ENCODE measurements at regions not wholly inside any gene's neighbourhood (a gene's known extent, or its start where the extent isn't known, plus 50 kb on each side); places are given as distances from the start of the nearest gene placed in this dataset.

DNA sequence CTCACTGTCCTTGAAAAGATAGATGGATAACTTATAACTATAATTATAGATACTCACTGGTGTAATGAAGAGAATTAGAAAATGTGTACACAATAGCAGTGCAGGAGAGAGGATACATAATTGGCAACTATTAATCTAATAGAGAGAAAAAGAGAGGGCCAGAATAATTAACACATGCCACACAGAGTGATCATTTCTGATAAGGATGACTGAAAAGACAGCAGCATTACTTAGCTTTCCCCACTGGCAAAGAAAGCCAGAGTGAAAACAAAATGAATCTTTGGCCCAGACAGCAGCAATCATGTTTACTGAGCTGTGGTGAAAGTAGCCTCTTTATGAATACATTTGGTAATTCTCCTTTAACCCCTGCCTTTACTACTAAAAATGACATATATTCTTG, 493.3 kb upstream of the ROBO1 start:
- no peak for DNase-seq

- no peak for DNase-seq
Observed at GRCh38 chr3:80259736-80260135, 491.9 kb upstream of the ROBO1 start.

DNA sequence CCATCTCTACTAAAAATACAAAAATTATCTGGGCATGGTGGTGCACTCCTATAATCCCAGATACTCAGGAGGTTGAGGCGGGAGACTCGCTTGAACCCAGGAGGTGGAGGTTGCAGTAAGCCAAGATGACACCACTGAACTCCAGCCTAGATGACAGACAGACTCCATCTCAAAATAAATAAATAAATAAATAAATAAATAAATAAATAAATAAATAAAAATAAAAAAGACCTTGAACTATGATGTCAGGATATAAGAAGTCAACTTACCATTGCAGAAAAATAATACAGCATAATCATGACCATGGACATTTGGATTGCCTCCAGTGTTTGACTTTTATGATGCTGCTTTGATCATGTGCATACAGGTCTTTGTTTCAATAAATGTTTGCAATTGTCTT, 484.3 kb upstream of the ROBO1 start:
- DNase-seq: no peak

DNA sequence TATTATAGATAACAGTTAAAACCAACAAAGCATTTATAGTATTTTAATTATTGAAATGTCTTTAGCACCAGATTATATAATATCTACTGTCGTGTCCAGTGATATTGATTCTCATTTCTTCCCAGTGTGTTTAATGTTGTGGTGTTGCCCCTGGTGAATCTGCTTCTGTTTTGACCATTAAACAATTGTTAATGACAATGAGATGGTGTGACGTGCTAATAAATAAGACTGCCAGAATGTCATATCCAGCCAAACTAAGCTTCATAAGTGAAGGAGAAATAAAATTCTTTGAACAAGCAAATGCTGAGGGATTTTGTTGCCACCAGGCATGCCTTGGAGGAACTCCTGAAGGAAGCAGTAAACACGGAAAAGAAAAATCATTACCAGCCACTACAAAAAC, 480.0 kb upstream of the ROBO1 start:
- DNase-seq: no peak

GRCh38 chr3:80244390-80244789, 476.6 kb upstream of the ROBO1 start:
- no peak for DNase-seq

DNA sequence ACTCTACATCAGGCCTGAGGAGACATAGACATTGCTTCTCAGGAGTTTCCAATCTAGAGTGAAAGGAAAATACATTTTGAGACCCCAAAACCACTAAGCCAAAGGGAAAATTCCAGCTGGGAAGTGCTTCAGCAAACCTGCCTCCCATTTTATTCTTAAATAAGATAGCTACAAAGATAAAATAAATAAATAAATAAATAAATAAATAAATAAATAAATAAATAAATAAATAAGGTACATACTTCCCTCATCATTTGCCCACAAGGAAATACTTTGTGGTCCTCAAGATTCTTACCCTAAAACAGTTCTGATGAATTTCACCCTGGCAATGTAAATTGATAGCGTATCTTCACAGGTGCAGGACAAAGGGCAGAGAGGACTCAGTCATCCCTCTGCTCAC, 474.0 kb upstream of the ROBO1 start:
- no peak for DNase-seq

- no peak for DNase-seq
Observed at GRCh38 chr3:80239301-80239700, 471.5 kb upstream of the ROBO1 start.

- no peak for DNase-seq
Observed at GRCh38 chr3:80238606-80239005, 470.8 kb upstream of the ROBO1 start.

DNA sequence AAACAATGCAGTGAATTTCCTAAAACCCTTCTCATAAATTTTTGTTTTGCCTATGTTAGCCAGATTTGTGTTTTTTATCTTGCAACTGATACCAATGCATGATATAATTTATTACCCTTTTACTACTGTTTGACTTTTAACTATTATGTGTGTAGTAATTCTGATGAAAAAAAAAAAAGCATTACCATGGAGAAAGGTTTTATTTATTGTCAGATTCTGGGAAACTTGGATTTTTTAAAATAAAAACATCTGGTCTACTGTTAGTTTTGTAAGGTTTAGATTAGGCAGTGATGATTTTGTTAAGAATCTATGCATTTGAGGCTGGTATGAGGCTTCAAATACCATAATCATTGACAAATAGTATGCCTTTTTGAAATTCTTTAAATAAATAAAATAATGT, 470.4 kb upstream of the ROBO1 start:
- no peak for DNase-seq

GRCh38 chr3:80234706-80235105, 466.9 kb upstream of the ROBO1 start:
- DNase-seq: no peak

DNA sequence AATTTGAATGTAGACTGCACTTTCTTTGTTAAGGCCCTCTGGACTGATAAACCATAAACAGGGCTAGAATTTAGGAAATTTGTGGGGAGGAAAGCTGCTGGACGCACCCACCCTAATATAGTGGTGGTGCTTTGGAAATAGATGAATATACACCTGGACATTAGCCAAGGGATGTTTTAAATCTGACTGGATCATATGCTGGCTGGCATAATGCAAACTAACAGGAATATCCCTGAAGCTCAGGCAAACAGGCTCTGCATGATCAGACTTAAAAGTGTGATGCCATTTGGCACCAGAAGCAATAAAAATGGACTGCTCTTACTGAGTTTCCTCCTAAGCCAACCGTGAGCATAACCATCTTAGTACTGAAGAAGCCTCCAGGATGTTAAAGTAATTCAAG, 465.8 kb upstream of the ROBO1 start:
- DNase-seq: no peak

DNA sequence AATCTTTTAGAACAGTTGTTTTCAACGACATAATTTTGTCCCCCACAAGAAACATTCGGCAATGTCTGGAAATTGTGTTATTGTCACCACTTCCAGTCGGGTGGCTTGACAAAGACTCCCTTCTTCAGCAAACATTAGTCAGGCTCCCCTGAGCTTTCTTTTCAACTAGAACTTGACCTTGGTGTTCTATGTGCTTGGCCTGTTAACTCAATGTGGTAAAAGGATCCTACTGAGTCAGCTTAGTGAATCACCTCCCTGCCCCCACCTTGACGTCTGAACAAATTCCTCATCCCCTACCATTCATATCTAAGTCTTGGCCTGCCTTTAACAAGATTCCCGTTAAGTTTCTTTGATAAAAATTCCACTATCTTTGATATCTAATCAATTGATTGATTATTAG, 465.0 kb upstream of the ROBO1 start:
- DNase-seq: no peak

GRCh38 chr3:80230962-80231361, 463.2 kb upstream of the ROBO1 start:
- no peak for DNase-seq

- no peak for DNase-seq
Observed at GRCh38 chr3:80227216-80227615, 459.4 kb upstream of the ROBO1 start.

DNA sequence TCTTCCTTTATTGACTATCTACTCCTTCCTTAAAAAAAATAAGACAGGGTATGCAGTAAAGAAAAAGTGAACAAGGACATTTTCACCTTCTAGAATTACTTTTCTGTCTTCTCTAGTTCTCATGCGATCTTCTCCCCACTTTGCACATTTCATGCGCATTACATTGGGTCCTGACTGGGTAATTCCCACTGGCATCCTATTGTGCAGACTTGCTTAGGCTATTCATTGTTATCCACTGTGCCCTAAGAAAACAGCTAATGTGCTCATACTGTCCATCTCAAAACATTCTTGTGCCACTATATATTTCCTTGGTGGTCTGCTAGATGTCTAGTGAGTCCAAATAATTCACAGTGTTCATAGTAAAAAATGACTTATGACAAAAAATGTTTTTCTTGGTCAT, 447.4 kb upstream of the ROBO1 start:
- DNase-seq: no peak

- no peak for DNase-seq
Observed at GRCh38 chr3:80213086-80213485, 445.3 kb upstream of the ROBO1 start.

GRCh38 chr3:80192936-80193335, 425.1 kb upstream of the ROBO1 start:
- no peak for DNase-seq

DNA sequence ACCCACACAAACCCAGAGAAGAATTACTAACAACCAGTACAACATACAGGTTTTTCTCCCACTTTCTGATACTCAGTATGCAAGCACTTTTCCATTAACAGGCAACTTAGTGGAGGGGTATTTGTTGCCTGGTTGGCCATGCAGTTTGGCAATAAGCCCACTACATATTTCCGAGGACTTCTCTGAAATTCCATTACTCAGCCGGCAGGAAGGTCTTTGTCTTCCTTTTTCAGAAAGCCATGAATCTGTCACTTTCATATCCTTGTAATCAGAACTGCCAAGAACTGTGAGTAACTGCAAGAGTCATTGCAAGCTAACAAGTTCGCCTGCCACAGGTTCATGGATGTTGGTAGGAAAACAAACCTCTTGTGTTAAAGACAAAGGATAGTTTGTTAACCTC, 422.3 kb upstream of the ROBO1 start:
- no peak for DNase-seq

DNA sequence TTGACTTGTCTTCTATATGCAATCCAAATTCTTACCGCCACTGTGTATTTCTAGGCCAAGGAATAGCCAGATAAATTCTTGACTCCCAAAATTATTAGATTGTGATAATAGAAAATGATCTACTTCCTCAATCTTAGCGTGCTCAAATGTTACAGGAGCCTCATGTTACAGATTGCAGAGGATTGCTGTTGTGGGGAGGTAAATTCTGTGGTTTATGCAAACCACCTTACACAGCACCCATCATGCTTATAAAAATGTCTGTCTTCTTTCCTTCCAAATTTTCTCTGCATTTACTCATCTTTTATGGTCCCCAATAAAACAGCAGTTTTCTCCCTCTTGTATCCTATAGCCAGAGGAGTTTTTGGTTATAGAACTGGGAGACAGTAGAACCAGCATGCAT, 420.2 kb upstream of the ROBO1 start:
- DNase-seq: no peak

GRCh38 chr3:80159990-80160506, 392.2 kb upstream of the ROBO1 start:
- no peak for DNase-seq

DNA sequence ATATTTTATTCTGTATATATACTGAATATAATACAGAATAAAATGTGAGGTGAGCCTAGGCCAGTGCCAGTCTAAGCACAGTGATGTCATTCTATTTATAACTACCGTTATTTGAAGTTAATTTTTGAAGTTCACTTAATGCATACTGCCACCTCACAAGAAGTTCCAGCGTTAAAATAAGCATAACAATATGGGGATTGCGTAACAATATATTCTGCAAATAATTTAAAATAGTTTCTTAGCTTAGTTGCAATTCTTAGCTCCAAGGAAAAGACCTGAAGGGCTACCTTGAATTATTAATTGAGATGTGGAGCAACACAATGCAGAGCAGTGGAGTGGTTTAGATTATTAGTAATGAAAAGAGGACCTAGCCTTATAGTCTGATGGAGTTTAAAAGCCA, 390.5 kb upstream of the ROBO1 start:
- DNase-seq: no peak

- DNase-seq: no peak
Observed at GRCh38 chr3:80157546-80157945, 389.7 kb upstream of the ROBO1 start.

GRCh38 chr3:80152692-80153091, 384.9 kb upstream of the ROBO1 start:
- no peak for DNase-seq

- no peak for DNase-seq
Observed at GRCh38 chr3:80142714-80143113, 374.9 kb upstream of the ROBO1 start.

DNA sequence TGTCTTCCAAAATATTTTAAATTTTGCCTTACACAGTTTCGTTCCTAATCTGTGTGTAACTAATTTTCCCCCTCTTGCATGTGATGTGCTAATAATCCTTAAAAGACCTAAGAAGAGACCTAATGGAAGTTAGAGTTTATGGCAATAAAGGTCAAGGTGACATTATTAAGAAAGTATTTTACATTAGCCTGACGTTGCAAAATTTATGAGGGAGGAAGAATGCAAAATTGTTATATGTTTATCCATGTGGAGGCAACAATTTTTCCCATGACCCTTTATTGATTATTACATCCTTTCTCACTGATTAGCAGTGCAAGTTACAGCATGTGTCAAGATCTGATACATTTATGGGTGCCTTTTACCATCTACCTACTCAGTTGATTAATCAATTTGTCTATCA, 373.8 kb upstream of the ROBO1 start:
- DNase-seq: no peak

- DNase-seq: no peak
Observed at GRCh38 chr3:80116281-80116680, 348.5 kb upstream of the ROBO1 start.

Measured in activated CD4-positive, alpha-beta T cell treated with anti-CD3 and anti-CD28 coated beads, Interleukin-2, amount 50 U/mL, for 48 hours (primary cell).